IMR-90 (cell line): ENCODE measurements at regions not wholly inside any gene's neighbourhood (a gene's known extent, or its start where the extent isn't known, plus 50 kb on each side); places are given as distances from the start of the nearest gene placed in this dataset.

Experiments
- ATAC-seq: fragments of 200-7000 bp; cut with Tn5 transposase; 2 replicates; pipeline ENCODE4 v1.9.1; 2020; ENCODE audit warnings: low read depth, mild to moderate bottlenecking, moderate library complexity
- BruUV-seq: library from RNA; stranded (reverse); fragments of 400-500 nt; replicated peaks from 2 replicates; lab custom pipeline; 2021; lab: Mats Ljungman, UMichigan
- CTCF ChIA-PET: fragments of 300-600 bp; formaldehyde crosslinking; extraction: SDS; loops from one replicate; lab custom pipeline; 2021; ENCODE audit warnings: antibody characterized with exemption; lab: Yijun Ruan, JAX
- POLR2A ChIA-PET: fragments of 300-600 bp; sonication (Branson Sonifier 250); formaldehyde crosslinking; loops from one replicate; lab custom pipeline; 2022; ENCODE audit warnings: antibody characterized with exemption; ENCODE audit not compliant: unreplicated experiment; lab: Charles Lee
- DNase-seq: peaks from one replicate; pipeline ENCODE4 v3.0.0; 2013
- H2AFZ ChIP-seq: replicated peaks from 2 replicates; pipeline ENCODE3; 2013; ENCODE audit warnings: low read length, mild to moderate bottlenecking; ENCODE audit not compliant: poor library complexity
- H2AK5ac ChIP-seq: 2 replicates; pipeline ENCODE4 v1.6.1; 2013; ENCODE audit warnings: low read depth, low read length, inconsistent platforms
- H2AK9ac ChIP-seq: replicated peaks from 2 replicates; pipeline ENCODE3; 2013; ENCODE audit warnings: mild to moderate bottlenecking, low read depth, low read length, moderate library complexity; ENCODE audit not compliant: poor library complexity
- H2BK120ac ChIP-seq: 2 replicates; pipeline ENCODE4 v1.6.1; 2013; ENCODE audit warnings: low read depth, low read length, inconsistent platforms
- H2BK15ac ChIP-seq: 3 replicates; pipeline ENCODE4 v1.6.1; 2013; ENCODE audit warnings: low read depth, low read length, inconsistent platforms
- H2BK20ac ChIP-seq: 2 replicates; pipeline ENCODE4 v1.6.1; 2013; ENCODE audit warnings: low read depth, mild to moderate bottlenecking, inconsistent platforms, low read length, moderate library complexity
- H2BK5ac ChIP-seq: 2 replicates; pipeline ENCODE4 v1.6.1; 2013; ENCODE audit warnings: mild to moderate bottlenecking, low read depth, low read length, inconsistent platforms; ENCODE audit not compliant: poor library complexity, severe bottlenecking
- H3K14ac ChIP-seq: replicated peaks from 2 replicates; pipeline ENCODE4 v1.6.1; 2013; ENCODE audit warnings: low read depth, low read length, inconsistent platforms
- H3K18ac ChIP-seq: 2 replicates; pipeline ENCODE4 v1.6.1; 2013; ENCODE audit warnings: low read depth, low read length, control low read depth
- H3K23ac ChIP-seq: 2 replicates; pipeline ENCODE4 v1.6.1; 2013; ENCODE audit warnings: low read depth, low read length, inconsistent platforms
- H3K27ac ChIP-seq: 2 replicates; pipeline ENCODE4 v1.5.1; 2013; ENCODE audit warnings: mild to moderate bottlenecking, control low read depth, low read length; ENCODE audit not compliant: insufficient read depth
- H3K27me3 ChIP-seq: 2 replicates; pipeline ENCODE4 v1.6.1; 2013; ENCODE audit warnings: low read length; ENCODE audit not compliant: control insufficient read depth, insufficient read depth
- H3K36me3 ChIP-seq: 2 replicates; pipeline ENCODE4 v1.6.1; 2013; ENCODE audit warnings: low read length, mixed read lengths; ENCODE audit not compliant: control insufficient read depth, insufficient read depth
- H3K4ac ChIP-seq: 2 replicates; pipeline ENCODE4 v1.6.1; 2013; ENCODE audit warnings: low read depth, low read length, inconsistent platforms
- H3K4me1 ChIP-seq: 2 replicates; pipeline ENCODE4 v1.6.1; 2013; ENCODE audit warnings: low read length, mixed read lengths; ENCODE audit not compliant: control insufficient read depth, insufficient read depth
- H3K4me2 ChIP-seq: 2 replicates; pipeline ENCODE4 v1.6.1; 2013; ENCODE audit warnings: low read depth, mild to moderate bottlenecking, control low read depth, low read length, moderate library complexity
- H3K4me3 ChIP-seq: 2 replicates; pipeline ENCODE4 v1.5.1; 2013; ENCODE audit warnings: low read depth, mild to moderate bottlenecking, control low read depth, low read length, moderate library complexity; ENCODE audit not compliant: insufficient read depth
- H3K56ac ChIP-seq: 2 replicates; pipeline ENCODE4 v1.6.1; 2013; ENCODE audit warnings: low read length, inconsistent platforms; ENCODE audit not compliant: insufficient read depth; ENCODE audit errors: extremely low read depth
- H3K79me1 ChIP-seq, 2 experiments: 2 replicates each; pipeline ENCODE4 v1.6.1; 2013; ENCODE audit warnings: low read length in 2 of 2, inconsistent platforms in 1 of 2, low read depth in 1 of 2
- H3K9ac ChIP-seq: 2 replicates; pipeline ENCODE4 v1.6.1; 2013; ENCODE audit warnings: low read depth, low read length, control low read depth
- H3K9me1 ChIP-seq: 2 replicates; pipeline ENCODE4 v1.6.1; 2013; ENCODE audit warnings: low read length, inconsistent platforms; ENCODE audit not compliant: insufficient read depth
- H3K9me3 ChIP-seq: 2 replicates; pipeline ENCODE4 v1.6.1; 2013; ENCODE audit warnings: low read length; ENCODE audit not compliant: control insufficient read depth, insufficient read depth
- H4K20me1 ChIP-seq: 2 replicates; pipeline ENCODE4 v1.6.1; 2013; ENCODE audit warnings: low read length, inconsistent platforms; ENCODE audit not compliant: insufficient read depth
- H4K5ac ChIP-seq: 2 replicates; pipeline ENCODE4 v1.6.1; 2013; ENCODE audit warnings: mild to moderate bottlenecking, low read depth, low read length, control low read depth
- H4K8ac ChIP-seq, 2 experiments: 2 replicates each; pipeline ENCODE4 v1.6.1; 2013; ENCODE audit warnings: low read depth in 2 of 2, low read length in 2 of 2, control low read depth in 1 of 2, inconsistent platforms in 1 of 2
- H4K91ac ChIP-seq: 2 replicates; pipeline ENCODE4 v1.6.1; 2013; ENCODE audit warnings: low read depth, low read length, inconsistent platforms; ENCODE audit not compliant: insufficient read depth
- BHLHE40 ChIP-seq: fragments of 150-350 bp; IDR thresholded peaks from 2 replicates; pipeline ENCODE4 v1.6.1; 2016; ENCODE audit warnings: mild to moderate bottlenecking, low read depth, low read length
- CEBPB ChIP-seq: IDR thresholded peaks from 2 replicates; pipeline ENCODE4 v1.6.1; 2012; ENCODE audit warnings: low read depth, low read length, improper control_type of control experiment
- CHD1 ChIP-seq: IDR thresholded peaks from 2 replicates; pipeline ENCODE4 v1.6.1; 2012; ENCODE audit warnings: low read depth, low read length, improper control_type of control experiment
- MAFK ChIP-seq: IDR thresholded peaks from 2 replicates; pipeline ENCODE4 v1.6.1; 2012; ENCODE audit warnings: low read depth, low read length, improper control_type of control experiment
- POLR2A ChIP-seq: IDR thresholded peaks from 2 replicates; pipeline ENCODE4 v1.6.1; 2012; ENCODE audit warnings: mild to moderate bottlenecking, low read depth, low read length
- WGBS, 2 experiments: methylation state at CpG; one replicate each; pipeline versions ENCODE4 v1.1.5 to v1.1.7; 2013; ENCODE audit warnings: missing lambda C conversion rate in 2 of 2; ENCODE audit not compliant: insufficient read length in 1 of 2; ENCODE audit errors: extremely low coverage in 2 of 2; 5-methylcytosine and 5-hydroxymethylcytosine counted together
- dilution Hi-C: fragments of 300-500 bp; cut with HindIII; formaldehyde crosslinking; loops from one replicate; pipeline ENCODE4 v1.14.3; 2018; ENCODE audit warnings: low sequenced_read_pairs; ENCODE audit not compliant: unreplicated experiment
- in situ Hi-C: fragments of 300-500 bp; cut with MboI; formaldehyde crosslinking; loops from 3 replicates; pipeline ENCODE4 v1.14.3; 2019; ENCODE audit warnings: low sequenced_read_pairs, inconsistent platforms, mixed read lengths
- intact Hi-C: fragments of 100-400 bp; cut with micrococcal nuclease; formaldehyde crosslinking; loops from 2 replicates; pipeline ENCODE4 v1.10.0; 2022

DNA sequence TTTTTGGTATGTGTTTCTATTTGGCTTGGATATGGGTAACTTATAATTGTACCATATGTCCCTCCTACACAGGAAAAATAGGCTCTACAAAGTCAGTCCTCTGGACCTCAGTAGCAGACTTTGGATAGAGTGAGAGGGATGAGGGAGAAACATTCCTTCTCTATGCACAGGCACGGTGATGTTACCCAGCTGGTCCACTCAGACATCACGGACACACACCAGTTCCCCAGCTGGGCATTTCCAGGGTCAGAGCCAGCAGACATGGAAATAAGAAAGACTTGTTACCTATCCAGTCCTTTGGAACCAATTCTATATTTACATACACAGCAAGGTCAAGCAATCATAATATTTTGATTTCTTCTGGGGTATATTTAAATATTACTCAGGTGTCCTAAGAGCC is 433.1 kb upstream of the KCNMB2 start:
- H2BK5ac ChIP-seq: no peak overlapping the region
- no peak overlapping the region for H2BK20ac ChIP-seq
- no peaks in the 10 kb centered on the region for H3K4me1 ChIP-seq
- CTCF ChIA-PET: interaction anchor here (0.9 kb wide), 1 partner anchor 15 kb away, joined by 3 read pairs; no protein-coding TSS in a partner anchor
- no peaks in the 10 kb centered on the region for H3K79me1 ChIP-seq
- H4K20me1 ChIP-seq: no peaks in the 10 kb centered on the region
- H3K4ac ChIP-seq: no peak overlapping the region
- no peak overlapping the region for H3K9ac ChIP-seq
- H3K27ac ChIP-seq: no peak overlapping the region
- no peak overlapping the region for H3K56ac ChIP-seq
- no peaks in the 10 kb centered on the region for H3K9me3 ChIP-seq
- DNase-seq: peak; percentile 23
- no peak overlapping the region for H3K23ac ChIP-seq
- H2AK9ac ChIP-seq: no peak overlapping the region
- H2AFZ ChIP-seq: no peak overlapping the region
- no peaks in the 10 kb centered on the region for H3K9me1 ChIP-seq
- H2AK5ac ChIP-seq: no peak overlapping the region
- TF ChIP-seq BHLHE40: no peak
- TF ChIP-seq CEBPB: no peak
- no peak for TF ChIP-seq CHD1
- no peak for TF ChIP-seq POLR2A
- TF ChIP-seq MAFK: no peak
- H4K91ac ChIP-seq: no peak overlapping the region
- no peak overlapping the region for H2BK15ac ChIP-seq
- intact Hi-C loops (no loop called here), in situ Hi-C loops (no loop called here), dilution Hi-C loops (no loop called here)
- H3K36me3 ChIP-seq: no peaks in the 10 kb centered on the region
- no TSS peak for BruUV-seq
- no peak overlapping the region for H2BK120ac ChIP-seq
- H3K14ac ChIP-seq: no peak overlapping the region
- no peaks in the 10 kb centered on the region for H3K27me3 ChIP-seq
- WGBS, 2 experiments: no CpG with 5 or more reads among the region's 2 CpGs
- POLR2A ChIA-PET: no interaction called here
- H3K4me2 ChIP-seq: no peak overlapping the region
- no peak overlapping the region for H4K8ac ChIP-seq
- ATAC-seq: peak; percentile 46; the same call in 1 of the 2 replicates
- no peak overlapping the region for H3K4me3 ChIP-seq
- H3K18ac ChIP-seq: no peak overlapping the region
- H4K5ac ChIP-seq: no peak overlapping the region
